ENCODE measurements at regions not wholly inside any gene's neighbourhood (a gene's known extent, or its start where the extent isn't known, plus 50 kb on each side); places are given as distances from the start of the nearest gene placed in this dataset.

- DNase-seq = no peak
These were observed 675.0 kb upstream of the NUDT12 start for GRCh38 chr5:104237586-104237985.

- no peak for DNase-seq
These were observed 661.5 kb upstream of the NUDT12 start for GRCh38 chr5:104223885-104224773.

GRCh38 chr5:104218200-104218599, 655.6 kb upstream of the NUDT12 start:
- DNase-seq = no peak

- DNase-seq = no peak
These were observed 650.6 kb upstream of the NUDT12 start for GRCh38 chr5:104213216-104213615.

GRCh38 chr5:104199771-104200170, 637.2 kb upstream of the NUDT12 start:
- DNase-seq = no peak

- no peak for DNase-seq
These were observed 635.6 kb upstream of the NUDT12 start for GRCh38 chr5:104198156-104198555.

GRCh38 chr5:104189909-104190308, 627.3 kb upstream of the NUDT12 start:
- DNase-seq = peak; percentile 25

GRCh38 chr5:104189031-104189430, 626.4 kb upstream of the NUDT12 start:
- DNase-seq = no peak

- DNase-seq = peak; percentile 39
These were observed 625.1 kb upstream of the NUDT12 start for GRCh38 chr5:104187656-104188055.

GRCh38 chr5:104186510-104186909, 623.9 kb upstream of the NUDT12 start:
- DNase-seq = peak; percentile 87

- peak; percentile 99 for DNase-seq
These were observed 623.5 kb upstream of the NUDT12 start for GRCh38 chr5:104186100-104186499.

GRCh38 chr5:104184264-104184663, 621.7 kb upstream of the NUDT12 start:
- DNase-seq = no peak

- DNase-seq = peak; percentile 78
These were observed 616.4 kb upstream of the NUDT12 start for GRCh38 chr5:104178829-104179456.

GRCh38 chr5:104178066-104178465, 615.5 kb upstream of the NUDT12 start:
- no peak for DNase-seq

- no peak for DNase-seq
These were observed 615.1 kb upstream of the NUDT12 start for GRCh38 chr5:104177651-104178050.

GRCh38 chr5:104172976-104173375, 610.4 kb upstream of the NUDT12 start:
- no peak for DNase-seq

GRCh38 chr5:104171958-104172690, 609.5 kb upstream of the NUDT12 start:
- DNase-seq = no peak

- DNase-seq = no peak
These were observed 608.3 kb upstream of the NUDT12 start for GRCh38 chr5:104170926-104171325.

- no peak for DNase-seq
These were observed 584.1 kb upstream of the NUDT12 start for GRCh38 chr5:104146652-104147051.

- no peak for DNase-seq
These were observed 577.3 kb upstream of the NUDT12 start for GRCh38 chr5:104139840-104140239.

GRCh38 chr5:104130320-104130719, 567.7 kb upstream of the NUDT12 start:
- DNase-seq = no peak

GRCh38 chr5:104128348-104128747, 565.8 kb upstream of the NUDT12 start:
- DNase-seq = no peak

GRCh38 chr5:104126980-104127379, 564.4 kb upstream of the NUDT12 start:
- DNase-seq = no peak

GRCh38 chr5:104119529-104119928, 556.9 kb upstream of the NUDT12 start:
- no peak for DNase-seq

Data from RPMI8226 (cell line).